ENCODE measurements at regions not wholly inside any gene's neighbourhood (a gene's known extent, or its start where the extent isn't known, plus 50 kb on each side); places are given as distances from the start of the nearest gene placed in this dataset.
"Not testable (repeated sequence)": the region's sequence is repeated elsewhere in the genome, so short reads cannot be mapped to it uniquely, and the experiment has no call there.

DNA sequence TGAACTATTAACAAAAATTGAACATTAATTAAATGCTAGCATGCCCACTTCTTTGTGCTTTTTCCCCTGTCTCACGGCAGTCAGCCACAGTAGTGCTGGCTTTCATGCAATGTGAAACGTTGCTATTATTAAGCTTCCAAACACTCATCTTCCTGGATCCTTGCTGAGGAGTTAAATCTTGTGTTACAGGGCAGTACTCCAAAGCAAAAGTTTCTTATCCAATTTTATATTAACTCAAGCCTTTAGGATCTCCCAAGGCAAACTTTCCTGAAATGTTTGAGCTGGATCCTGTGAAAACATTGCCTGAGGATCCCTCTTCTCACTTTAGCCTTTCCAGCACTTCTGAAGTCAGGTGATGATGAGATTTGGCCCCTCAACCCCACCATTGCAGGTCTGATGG, 1454.8 kb downstream of the FSTL5 start:
- no peak for DNase-seq (ENCODE audit: low spot score)

DNA sequence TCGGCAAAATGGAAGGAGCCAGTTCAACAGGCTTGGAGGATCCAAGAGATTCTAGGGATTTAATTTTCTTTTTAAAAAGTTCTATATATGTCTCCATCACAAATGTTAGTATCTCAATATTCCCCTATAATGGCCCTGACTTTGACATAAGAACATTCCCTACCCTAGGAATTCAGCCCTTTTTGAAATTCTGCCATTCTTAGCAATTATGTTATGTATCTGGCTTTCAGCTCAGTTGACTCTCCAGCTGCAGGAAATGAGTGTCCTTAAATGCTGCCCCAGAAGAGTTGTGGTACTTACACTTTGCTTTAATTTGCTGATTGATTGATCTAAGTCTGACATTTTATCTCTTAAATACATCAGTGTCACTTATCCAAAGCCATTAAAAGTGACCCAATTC, 1454.3 kb downstream of the FSTL5 start:
- DNase-seq (ENCODE audit: low spot score): no peak

DNA sequence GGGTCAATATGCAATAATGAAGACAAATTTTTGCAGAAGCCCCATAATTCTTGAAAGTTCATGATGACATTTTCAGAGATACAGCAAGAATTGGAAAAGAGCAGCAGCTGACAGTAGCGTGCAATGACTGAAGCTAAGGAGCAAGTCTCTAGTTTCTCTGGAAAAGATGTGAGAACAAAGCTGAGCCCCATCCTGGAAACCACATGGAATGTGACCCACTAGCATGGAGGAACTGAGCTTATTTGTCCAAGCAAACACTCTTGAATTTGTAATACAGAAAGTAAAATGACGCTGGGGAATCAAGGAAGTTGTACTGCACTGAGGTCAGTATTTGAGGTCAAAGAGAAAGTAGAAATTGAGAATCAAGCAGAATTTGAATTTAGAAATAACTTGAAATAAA, 1447.2 kb downstream of the FSTL5 start:
- no peak for DNase-seq (ENCODE audit: low spot score)

DNA sequence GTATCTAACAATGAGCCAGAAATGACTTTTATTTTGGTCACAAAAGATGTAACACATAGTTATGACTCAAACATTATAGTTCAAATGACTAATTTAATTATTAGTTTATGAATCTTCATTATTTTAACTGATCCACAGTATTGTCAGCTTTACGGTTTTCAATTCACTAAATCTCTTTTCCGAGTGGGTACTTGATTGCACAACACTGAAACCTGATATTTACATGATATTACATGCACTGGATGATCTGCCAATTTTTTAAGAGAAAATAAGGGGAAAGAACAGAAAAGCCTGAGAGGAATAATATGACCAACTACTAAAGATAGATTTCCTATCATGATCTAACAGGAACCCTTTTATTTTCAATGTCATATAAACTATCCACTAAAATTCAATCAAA, 1446.0 kb downstream of the FSTL5 start:
- no peak for DNase-seq (ENCODE audit: low spot score)

DNA sequence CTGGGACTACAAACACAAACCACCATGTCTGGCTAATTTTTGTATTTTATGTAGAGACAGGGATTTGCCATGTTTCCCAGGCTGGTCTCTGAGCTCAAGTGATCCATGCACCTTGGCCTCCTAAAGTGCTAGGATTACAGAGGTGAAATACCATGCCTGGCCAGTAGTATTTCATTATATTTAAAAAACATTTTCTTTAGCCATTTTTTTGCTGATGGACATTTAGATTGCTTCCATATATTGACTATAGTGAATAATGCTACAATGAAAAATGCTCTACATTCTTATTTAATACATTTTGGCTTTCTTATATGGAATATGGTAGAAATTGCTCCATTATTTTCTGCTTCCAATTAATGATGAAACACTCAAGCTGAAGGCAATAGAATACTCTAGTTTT, 1439.7 kb downstream of the FSTL5 start:
- no peak for DNase-seq (ENCODE audit: low spot score)

DNA sequence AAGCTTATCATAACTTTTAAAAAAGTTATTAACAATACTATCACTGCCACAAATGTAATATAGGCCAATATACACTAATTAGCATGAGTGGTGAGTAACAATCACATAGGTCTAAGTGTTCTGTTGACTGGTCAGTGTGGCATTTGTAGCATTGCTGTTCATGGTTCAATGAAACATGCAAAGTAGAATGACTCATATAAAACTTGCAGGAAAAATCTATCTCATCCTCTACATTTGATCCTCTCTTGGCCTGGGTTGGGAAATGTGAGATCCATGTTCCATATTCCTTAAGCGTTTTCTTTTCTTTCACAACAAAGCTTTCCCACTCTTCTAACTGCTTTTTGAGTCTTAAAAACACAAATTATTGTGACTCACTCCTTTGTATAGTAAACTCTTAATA, 1418.7 kb downstream of the FSTL5 start:
- no peak for DNase-seq (ENCODE audit: low spot score)

DNA sequence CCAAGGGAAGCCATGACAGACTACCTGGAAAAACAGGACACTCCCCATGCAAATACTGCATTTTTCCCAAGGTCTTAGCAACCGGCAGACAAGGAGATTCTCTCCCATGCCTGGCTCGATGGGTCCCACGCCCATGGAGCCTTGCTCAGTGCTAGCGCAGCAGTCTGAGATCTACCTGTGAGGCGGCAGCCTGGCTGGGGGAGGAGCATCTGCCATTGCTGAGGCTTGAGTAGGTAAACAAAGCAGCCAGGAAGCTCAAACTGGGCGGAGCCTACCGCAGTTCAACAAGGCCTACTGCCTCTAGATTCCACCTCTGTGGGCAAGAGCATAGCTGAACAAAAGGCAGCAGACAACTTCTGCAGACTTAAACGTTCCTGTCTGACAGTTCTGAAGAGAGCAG, 1417.2 kb downstream of the FSTL5 start:
- not testable (repeated sequence) for DNase-seq (ENCODE audit: low spot score)

DNA sequence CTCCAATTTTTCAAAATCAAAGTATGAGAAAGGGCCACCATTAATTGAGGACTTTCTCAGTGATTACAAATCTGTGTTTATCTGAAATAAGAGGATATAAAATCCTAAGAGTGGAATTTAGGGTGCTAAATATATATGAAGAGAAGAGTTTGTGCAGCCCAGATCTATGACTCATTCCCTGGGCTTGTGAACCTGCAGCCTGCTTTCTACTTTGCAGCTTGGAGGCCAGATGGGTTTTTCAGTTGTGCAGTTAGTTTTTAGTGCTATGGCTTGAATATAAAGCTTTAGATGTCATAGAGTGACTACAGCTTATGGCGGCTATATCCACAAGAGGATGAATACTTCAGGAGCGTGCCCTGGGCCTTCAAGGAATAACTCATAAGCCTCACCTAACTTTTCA, 1391.1 kb downstream of the FSTL5 start:
- no peak for DNase-seq (ENCODE audit: low spot score)

DNA sequence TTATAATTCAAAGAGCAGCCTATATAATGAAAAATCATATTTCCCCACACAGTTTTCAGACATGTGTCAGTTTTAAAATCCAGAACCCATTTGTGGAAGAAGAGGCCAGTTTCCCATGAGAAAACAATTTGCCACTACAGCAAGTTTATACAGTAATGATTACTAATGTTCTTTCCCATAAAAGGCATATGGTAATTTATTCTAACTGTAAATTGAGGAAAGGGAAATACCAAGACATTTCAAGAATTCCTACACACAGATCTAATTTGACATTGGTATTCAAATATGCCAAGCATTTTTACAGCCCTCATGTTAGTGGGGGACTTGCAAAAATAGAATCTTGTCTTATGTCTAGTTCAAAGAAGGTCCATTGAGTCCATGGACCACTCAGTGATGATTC, 1368.6 kb downstream of the FSTL5 start:
- DNase-seq (ENCODE audit: low spot score): no peak

DNA sequence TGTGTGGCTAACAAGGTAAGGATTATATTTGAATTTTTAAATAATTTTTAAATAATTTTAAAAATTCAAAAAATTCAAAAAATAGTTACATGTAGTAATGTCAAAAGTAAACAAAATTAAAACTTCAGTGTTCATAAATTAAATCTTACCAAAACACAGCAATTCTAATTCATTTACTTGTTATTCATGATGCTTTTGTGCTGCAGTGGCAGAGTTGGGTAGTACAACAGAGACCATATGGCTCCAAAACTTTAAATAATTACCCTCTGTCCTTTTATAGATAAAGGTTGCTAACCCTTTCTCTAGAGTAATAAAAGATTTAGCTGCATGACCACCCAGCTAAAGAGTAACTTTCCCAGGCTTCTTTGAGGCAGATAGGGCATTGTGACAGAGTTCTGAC, 1355.6 kb downstream of the FSTL5 start:
- DNase-seq (ENCODE audit: low spot score): no peak

DNA sequence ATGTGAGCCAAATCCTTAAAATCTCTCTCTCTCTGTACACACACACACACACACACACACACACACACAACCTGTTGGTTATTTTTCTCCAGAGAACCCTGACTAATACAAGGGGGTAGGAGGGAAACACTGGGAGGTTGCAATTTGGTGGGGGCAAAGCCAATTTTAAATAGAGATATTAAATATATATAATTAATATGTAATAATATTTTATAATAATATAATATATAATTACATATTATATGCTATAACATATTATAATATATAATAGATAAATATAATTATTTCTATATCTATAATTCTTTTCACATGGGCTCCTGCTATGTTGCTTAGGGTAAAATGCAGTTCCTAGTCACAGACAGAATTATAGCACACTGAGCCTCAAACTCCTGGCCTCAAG, 1354.2 kb downstream of the FSTL5 start:
- no peak for DNase-seq (ENCODE audit: low spot score)

DNA sequence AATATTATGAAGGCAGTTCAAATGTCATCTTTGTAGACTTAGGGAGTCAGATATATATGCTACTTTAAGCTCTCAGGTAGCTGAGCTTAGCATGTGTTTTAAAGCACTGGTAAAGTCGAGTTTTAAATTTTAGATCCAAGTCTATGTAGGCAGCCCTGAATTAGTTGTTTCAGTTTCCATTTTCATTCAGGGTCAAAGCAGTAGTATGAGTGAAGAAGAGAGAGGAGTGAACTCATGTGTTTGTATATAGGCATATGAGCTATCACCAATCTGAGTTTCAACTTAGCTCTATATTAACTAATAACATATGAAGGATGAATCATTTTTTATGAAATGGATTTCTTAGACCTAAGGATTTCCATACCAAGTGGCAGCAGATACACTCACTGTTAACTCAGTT, 1353.4 kb downstream of the FSTL5 start:
- no peak for DNase-seq (ENCODE audit: low spot score)

DNA sequence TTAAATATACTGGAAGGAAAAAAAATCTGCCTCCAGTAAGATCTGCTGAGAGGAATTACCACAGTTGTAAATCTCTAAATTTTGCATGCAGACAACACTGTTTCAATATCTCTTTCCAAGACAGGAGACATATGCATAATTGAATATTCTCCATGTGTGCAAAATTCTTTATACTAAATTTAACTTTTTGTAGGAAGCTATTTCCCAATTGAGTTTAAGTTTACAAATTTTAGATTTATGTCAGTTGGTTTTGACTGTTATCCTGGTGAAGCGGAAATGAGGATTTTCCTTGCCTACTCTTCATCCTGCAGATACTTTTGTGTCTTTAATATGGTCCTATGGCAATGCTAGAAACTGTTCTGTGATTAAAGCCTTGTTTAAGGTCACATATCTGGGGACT, 1352.9 kb downstream of the FSTL5 start:
- no peak for DNase-seq (ENCODE audit: low spot score)

DNA sequence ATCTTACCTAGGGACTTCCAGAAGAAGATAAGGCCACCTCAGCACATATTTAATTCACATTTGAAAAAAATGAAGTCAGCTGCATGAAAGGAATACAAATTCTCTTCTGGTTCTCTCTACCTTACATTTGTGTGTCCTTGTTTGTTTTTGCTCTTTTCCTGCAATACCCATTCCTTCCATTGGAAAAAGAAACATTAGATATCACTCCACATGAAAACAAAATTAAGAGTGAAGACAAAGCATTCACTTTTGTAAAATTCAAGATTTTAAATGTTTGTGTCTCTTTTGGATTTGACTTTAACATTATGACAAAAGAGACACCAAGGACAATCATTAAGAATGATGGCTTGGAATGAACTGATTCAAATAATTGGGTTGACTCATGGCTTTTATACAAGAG, 1351.8 kb downstream of the FSTL5 start:
- DNase-seq (ENCODE audit: low spot score): no peak

DNA sequence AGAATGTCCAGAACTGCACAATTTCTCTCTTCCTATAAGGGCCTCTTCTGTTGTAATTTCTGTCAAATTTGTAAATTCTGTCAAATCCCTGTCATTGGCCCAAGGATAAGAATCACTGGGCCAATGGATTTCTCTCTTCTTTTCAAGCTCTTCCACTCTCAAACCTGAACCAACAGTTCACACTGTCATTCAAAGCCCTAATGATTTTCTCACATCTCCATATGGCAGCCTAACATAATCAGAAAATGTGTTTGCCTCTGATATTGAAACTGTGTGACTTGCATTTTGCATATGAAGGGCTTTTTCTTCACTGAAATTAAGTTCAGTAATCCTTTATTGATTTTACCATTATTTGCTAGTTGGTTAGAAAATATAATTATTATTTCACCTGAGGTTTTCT, 1349.1 kb downstream of the FSTL5 start:
- no peak for DNase-seq (ENCODE audit: low spot score)

DNA sequence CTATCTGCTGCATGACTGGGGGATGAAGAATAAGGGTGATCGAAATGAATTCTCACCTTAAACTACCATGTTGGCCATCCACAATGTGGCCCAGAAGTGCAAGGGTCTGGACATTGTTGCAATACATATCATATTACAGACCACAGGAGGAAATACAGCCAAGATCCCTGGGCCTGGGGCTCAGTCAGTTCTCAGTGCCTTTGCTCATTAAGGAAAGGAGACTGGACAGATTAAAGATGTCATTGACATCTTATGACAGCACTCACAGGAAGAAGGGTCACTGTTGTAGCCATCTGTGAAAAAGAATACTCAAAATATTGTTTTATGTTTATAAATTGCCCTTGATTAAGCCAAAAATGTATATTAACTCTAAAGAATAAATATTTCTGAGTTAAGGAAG, 1345.2 kb downstream of the FSTL5 start:
- no peak for DNase-seq (ENCODE audit: low spot score)

DNA sequence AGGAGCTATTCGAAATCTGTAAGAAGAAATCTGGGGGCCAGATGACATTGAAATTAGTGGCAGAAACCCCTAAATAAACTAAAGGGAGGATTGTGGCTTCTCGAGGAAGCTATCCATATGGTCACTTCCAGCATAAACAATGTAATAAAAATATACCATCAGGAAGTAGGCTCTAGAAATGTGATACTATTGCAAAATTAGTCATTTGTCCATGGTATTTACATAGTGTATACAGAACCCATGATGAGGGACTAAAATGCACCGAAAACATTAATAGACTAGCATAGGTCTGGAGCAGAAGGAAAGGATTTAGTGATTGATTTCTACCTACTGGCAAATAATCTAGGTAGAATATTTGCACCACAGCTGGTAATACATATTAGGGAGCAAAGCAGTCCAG, 1344.0 kb downstream of the FSTL5 start:
- DNase-seq (ENCODE audit: low spot score): no peak

DNA sequence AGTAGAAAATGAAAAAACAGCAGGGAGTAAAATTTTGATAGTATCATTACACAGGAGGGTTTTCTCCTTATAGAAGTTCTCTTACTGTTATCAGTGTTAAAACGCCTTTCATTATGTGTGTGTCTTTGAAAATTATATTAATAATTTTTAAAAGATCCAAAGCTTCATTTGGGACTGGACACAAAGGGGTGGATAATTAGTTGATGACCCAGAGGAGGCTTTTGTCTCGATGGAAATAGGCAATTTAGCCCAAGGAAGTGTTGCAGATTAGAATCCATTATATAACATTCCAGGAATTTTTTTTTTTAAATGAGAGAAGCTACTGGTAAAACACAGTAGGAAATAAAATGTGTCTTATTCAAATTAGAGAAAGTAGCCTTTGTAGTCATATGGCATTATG, 1339.3 kb downstream of the FSTL5 start:
- DNase-seq (ENCODE audit: low spot score): no peak

DNA sequence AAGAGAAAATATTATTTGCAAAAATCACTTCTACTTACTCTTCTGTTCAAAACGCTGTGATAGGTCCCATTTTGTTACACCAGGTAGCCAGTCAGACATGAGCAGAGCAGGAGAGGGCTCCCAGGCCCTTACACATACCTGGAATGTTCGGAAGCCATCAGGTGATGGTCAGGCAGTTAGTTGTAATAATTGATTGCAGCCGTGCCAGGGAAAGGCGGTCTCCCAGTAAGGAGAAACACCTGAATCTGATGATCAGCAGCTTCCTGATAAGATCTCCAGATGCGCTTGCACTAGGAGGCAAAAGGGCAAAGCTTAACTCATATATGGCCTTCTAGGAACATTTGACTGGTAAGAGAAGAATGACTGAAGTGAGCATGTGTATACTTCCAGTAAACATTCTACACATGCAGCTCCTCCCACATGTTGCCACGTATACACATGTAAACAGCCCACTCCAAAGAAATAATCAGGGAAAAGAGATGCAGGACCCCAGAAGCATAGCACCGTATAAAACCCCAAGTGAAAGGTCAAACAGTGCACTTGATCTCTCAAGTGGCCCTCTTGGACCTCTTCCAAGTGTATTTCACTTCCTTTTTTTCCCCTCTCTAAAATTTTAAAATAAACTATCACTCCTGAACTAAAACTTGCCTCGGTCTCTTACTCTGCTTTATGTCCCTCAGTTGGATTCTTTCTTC, 1338.0 kb downstream of the FSTL5 start:
- DNase-seq (ENCODE audit: low spot score): no peak

DNA sequence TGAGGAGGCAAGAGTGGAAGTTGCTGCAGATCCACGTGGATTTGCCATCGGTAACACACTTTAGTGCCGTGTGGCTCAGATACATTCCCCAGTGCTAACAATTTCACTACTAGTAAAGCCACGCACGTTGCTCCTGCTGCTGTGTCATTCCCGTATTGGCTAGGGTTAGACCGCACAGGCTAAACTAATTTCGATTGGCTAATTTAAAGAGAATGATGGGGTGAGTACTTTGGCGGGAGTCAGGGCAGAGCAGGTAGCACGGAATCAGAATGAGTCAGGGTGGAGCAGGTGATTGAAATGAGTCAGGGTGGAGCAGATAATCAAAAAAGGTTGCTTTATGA, 1337.5 kb downstream of the FSTL5 start:
- DNase-seq (ENCODE audit: low spot score): no peak

DNA sequence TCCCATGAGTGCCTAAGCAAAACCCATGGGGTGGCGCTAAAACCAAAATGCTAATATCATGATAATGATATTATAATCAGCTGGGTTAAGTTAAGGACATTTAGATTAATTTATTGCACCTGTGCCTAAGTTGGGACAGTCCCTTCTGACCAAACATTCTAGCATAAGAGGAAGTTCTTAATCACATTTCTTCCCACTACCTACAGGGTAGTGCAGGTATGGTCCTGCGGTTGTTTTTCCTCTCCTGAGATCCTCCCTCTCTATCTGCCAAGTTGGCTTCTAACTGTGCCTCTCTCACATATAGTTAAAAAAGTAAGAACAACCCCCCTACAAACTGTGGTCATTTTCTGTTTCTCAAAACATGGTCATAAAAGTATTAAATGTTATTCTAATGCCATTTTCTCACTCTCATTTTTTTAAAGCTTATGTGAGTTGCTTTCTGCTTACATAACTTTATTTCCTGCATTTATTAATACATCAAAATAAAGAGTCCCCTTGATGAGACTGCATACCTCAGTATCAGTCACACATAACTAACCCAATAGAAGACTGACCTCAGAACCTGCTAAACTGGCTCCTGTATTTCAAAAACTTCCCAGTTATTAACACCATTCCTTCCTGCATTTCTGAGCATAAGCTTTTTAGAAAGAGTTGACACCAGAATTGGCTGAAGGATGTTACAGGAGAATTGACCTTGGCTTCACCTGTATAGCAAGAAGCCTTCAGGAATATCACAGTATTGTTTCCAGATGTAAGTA, 1332.5 kb downstream of the FSTL5 start:
- no peak for DNase-seq (ENCODE audit: low spot score)

DNA sequence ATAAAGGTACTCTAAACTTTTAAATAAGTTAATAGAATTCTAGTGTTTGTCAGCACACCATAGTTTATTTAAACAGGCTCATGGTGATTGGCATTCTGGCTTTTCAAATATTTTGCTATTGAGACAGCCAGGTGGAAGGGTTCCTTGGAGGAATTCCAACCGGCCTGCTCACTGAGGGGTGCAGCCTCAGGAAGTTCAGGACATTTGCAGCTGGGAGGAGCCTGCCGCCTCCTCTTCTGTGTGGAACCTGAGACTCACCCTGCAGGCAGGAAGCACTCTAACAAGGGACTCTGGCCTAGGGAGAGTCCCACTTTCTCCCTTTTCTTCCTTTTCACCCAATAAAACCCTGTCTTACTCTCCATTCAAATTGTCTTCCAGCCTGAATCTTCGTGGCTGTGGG, 1328.0 kb downstream of the FSTL5 start:
- no peak for DNase-seq (ENCODE audit: low spot score)

DNA sequence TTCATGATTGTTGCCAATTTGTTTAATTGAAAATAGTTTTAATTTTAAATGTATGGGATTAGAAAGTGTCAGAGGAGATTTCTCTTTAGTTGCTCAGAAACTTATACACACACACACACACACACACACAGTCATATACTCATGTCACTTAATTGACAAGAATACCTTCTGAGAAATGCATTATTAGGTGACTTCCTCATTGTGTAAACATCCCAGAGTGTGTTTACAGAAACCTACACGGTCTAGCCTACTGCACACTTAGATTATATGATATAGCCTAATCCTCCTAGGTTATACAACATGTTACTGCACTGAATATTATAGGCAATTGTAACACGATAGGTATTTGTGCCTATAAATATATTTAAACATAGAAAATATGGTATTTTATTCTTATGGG, 1327.4 kb downstream of the FSTL5 start:
- DNase-seq (ENCODE audit: low spot score): no peak

DNA sequence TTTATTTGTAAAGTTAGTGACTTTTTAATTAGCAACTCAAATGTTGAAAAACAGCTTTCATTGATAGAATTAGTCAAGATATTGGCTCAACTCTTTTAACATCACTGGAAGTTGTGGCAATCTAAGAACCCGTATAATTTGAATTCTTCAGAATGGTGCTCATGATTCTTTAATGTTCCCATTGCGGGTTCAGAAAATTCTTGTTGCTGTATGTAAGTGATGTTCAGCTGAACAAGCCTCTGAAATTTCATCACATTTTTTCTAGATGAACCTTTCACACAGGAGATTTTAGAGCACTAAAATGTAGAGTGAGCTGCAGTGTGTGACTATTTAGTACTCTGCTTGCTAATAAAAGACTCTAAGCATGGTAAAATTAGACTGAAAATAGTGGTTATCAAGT, 1317.7 kb downstream of the FSTL5 start:
- DNase-seq (ENCODE audit: low spot score): no peak
